Activated effector memory CD4-positive, alpha-beta T cell treated with anti-CD3 and anti-CD28 coated beads, Interleukin-2, amount 50 U/mL, for 16 hours (primary cell): ENCODE measurements at regions not wholly inside any gene's neighbourhood (a gene's known extent, or its start where the extent isn't known, plus 50 kb on each side); places are given as distances from the start of the nearest gene placed in this dataset.

ENCODE experiments used
- DNase-seq: peaks from one replicate; pipeline ENCODE4 v3.0.0-alpha.2; 2020

DNA sequence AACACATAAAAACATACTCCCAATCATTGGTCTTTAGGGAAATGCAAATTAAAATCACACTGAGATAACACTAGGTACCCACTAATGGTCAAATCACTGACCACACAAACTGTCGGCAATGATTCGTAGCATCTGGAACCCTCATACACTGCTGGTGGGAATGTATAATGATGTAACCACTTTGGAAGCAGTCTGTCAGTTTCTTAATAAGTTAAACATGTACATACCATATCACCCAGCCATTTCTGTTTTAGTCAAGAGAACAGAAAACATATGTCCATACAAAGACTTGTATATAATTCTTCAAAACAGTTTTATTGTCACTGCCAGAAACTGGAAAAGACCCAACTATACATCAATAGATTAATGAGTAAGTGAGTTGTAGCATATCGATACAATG, 63.3 kb upstream of the LRRC3B start:
- DNase-seq = no peak

DNA sequence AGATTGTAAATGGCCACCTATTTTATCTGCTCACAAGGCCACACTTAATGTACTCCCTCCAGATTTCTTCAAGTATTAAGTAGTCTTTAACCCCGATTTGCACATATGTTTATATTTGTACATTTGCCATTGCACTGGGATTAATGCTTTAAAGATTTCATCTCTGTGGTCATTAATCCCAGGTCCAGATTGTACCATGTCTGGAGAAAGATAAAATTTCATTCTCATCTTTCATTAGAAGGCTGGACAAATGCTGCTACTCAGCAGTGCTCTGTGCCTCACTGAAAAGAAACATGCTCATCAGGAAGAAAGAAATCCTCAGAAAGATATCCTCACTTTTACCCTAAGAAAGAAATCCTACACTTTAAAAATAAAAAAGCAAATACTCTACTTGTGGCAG, 62.5 kb upstream of the LRRC3B start:
- DNase-seq = no peak

DNA sequence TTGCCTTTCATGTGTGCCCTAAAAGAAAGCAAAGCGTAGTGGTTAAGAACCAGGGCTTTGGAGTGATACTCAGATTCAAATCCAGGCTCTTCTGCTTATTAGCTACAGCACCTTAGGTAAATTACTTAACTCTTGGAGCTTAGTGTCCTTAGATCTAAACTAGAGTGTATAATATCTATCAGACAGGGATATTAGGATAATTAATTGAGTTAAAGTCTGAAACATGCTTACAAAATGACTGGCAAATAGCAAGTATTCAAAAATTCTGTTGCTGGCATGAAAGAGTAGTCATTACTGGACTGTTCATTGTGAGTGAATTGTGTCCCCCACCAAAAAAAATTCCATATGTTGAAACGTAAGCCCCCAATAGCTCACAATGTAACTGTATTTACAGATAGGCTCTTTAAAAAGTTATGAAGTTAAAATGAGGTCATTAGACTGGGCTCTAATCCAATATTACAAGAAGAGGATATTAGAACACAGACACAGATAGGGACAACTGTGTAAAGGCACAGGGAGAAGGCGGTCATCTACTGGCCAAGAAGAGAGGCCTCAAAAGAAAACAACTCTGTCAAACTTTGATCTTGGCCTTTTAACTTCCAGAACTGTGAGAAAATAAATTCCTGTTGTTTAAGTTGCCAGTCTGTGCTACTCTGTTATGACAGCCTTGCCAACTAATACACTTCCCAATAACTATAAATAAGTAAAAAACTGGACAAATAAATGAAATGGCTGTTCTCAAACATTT, 60.4 kb upstream of the LRRC3B start:
- no peak for DNase-seq
